CD4-positive, alpha-beta memory T cell (primary cell): ENCODE measurements at regions not wholly inside any gene's neighbourhood (a gene's known extent, or its start where the extent isn't known, plus 50 kb on each side); places are given as distances from the start of the nearest gene placed in this dataset.

Experiments used
- CTCF ChIA-PET: fragments of 350-600 bp; sonication (Branson Sonifier 250); formaldehyde crosslinking; loops from one replicate; lab custom pipeline; 2021; ENCODE audit warnings: inconsistent platforms; ENCODE audit not compliant: partially characterized antibody; lab: Charles Lee
- POLR2A ChIA-PET: fragments of 350-600 bp; sonication (Branson Sonifier 250); formaldehyde crosslinking; loops from one replicate; lab custom pipeline; 2021; ENCODE audit not compliant: partially characterized antibody; lab: Charles Lee
- DNase-seq, 5 donors: peaks; one replicate each; pipeline versions ENCODE4 v3.0.0 to v3.0.0-alpha.2; 2020 to 2022; ENCODE audit warnings: mixed read lengths in 1 of 5
- H3K27ac ChIP-seq: one replicate; pipeline ENCODE4 v1.7.0; 2013; ENCODE audit warnings: low read depth, low read length
- H3K27me3 ChIP-seq: 2 replicates; pipeline ENCODE4 v1.7.0; 2013; ENCODE audit warnings: mild to moderate bottlenecking, low read length, moderate library complexity; ENCODE audit not compliant: insufficient read depth
- H3K36me3 ChIP-seq: 2 replicates; pipeline ENCODE4 v1.7.0; 2013; ENCODE audit warnings: mild to moderate bottlenecking, low read length, moderate library complexity; ENCODE audit not compliant: insufficient read depth
- H3K4me1 ChIP-seq: 2 replicates; pipeline ENCODE4 v1.7.0; 2013; ENCODE audit warnings: mild to moderate bottlenecking, low read length, moderate library complexity; ENCODE audit not compliant: insufficient read depth
- H3K4me3 ChIP-seq, 2 donors: one replicate each; pipeline ENCODE4 v1.7.0; 2013; ENCODE audit warnings: low read length in 2 of 2, mild to moderate bottlenecking in 1 of 2
- H3K9me3 ChIP-seq, 2 donors: one replicate each; pipeline ENCODE4 v1.7.0; 2013; ENCODE audit warnings: low read length in 2 of 2, control low read depth in 1 of 2; ENCODE audit not compliant: control insufficient read depth in 1 of 2
- H3K27ac Mint-ChIP-seq, 7 donors: one replicate each; pipeline ENCODE4 v1.8.0; 2020 to 2021; ENCODE audit warnings: mixed read lengths in 7 of 7, mild to moderate bottlenecking in 6 of 7, inconsistent platforms in 3 of 7, moderate library complexity in 3 of 7
- H3K27me3 Mint-ChIP-seq, 2 donors: one replicate each; pipeline ENCODE4 v1.8.0; 2020 to 2021; ENCODE audit warnings: mixed read lengths in 2 of 2
- H3K36me3 Mint-ChIP-seq, 2 donors: one replicate each; pipeline ENCODE4 v1.8.0; 2020 to 2021; ENCODE audit warnings: mixed read lengths in 2 of 2, inconsistent platforms in 1 of 2, mild to moderate bottlenecking in 1 of 2
- H3K4me1 Mint-ChIP-seq, 4 donors: one replicate each; pipeline ENCODE4 v1.8.0; 2020 to 2021; ENCODE audit warnings: mixed read lengths in 4 of 4, mild to moderate bottlenecking in 1 of 4
- H3K4me3 Mint-ChIP-seq, 8 donors: one replicate each; pipeline ENCODE4 v1.8.0; 2020 to 2021; ENCODE audit warnings: mixed read lengths in 8 of 8, mild to moderate bottlenecking in 7 of 8, moderate library complexity in 6 of 8, inconsistent platforms in 3 of 8
- H3K9me3 Mint-ChIP-seq, 8 donors: one replicate each; pipeline ENCODE4 v1.8.0; 2020 to 2021; ENCODE audit warnings: mixed read lengths in 8 of 8, mild to moderate bottlenecking in 5 of 8, inconsistent platforms in 3 of 8, moderate library complexity in 1 of 8
- intact Hi-C: fragments of 100-400 bp; cut with micrococcal nuclease; formaldehyde crosslinking; loops from one replicate; pipeline ENCODE4 v1.15.1; 2023

DNA sequence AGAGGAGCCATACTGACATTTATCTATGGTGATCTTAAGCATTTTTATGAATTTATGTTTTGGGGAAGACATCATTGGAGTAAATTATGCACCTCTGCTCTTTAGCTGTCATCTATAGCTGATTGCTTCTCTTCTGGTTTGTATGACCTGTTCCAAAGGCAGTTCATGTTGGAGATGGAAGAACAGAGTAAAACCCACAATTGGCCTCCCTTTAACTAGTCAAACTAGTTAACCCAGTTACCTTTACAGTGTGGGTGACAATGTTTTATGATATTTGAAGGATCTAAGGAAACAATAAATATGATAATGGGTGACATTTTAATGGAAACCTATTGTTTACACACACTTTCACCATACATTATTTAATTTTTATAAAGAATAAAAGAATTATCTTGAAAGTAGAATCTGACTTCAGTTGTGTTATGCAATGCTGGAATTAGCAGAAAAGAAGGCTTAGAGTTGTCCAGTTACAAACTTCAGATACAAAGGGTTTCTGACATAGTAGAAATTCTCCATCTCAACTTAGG lies 263.5 kb downstream of the NFKBIZ start:
- Mint-ChIP-seq H3K27me3 (no peaks in the 10 kb centered on the region), H3K27ac (peak overlapping the region in 4 of 7 donors; percentile 18 to 91 (median 68)), H3K4me1 (peaks cover 17 to 39% (median 24%) of the 10 kb centered on the region in 4 donors), H3K36me3 (no peaks in the 10 kb centered on the region), H3K9me3 (peaks cover 0 to 7% (median 2%) of the 10 kb centered on the region in 8 donors), H3K4me3 (no peak overlapping the region)
- H3K27me3 ChIP-seq = no peaks in the 10 kb centered on the region
- peaks cover 23% of the 10 kb centered on the region for H3K4me1 ChIP-seq
- H3K27ac ChIP-seq = no peak overlapping the region
- CTCF ChIA-PET = interaction anchor here (1.6 kb wide), 1 partner anchor 112 kb away, joined by 4 read pairs; no protein-coding TSS in a partner anchor
- no peaks in the 10 kb centered on the region for H3K9me3 ChIP-seq
- H3K36me3 ChIP-seq = no peaks in the 10 kb centered on the region
- POLR2A ChIA-PET = interaction anchor here (1.9 kb wide), 1 partner anchor 54 kb away, joined by 5 read pairs; no protein-coding TSS in a partner anchor
- intact Hi-C loops = no loop called here
- H3K4me3 ChIP-seq = no peak overlapping the region
- DNase-seq = no peak

DNA sequence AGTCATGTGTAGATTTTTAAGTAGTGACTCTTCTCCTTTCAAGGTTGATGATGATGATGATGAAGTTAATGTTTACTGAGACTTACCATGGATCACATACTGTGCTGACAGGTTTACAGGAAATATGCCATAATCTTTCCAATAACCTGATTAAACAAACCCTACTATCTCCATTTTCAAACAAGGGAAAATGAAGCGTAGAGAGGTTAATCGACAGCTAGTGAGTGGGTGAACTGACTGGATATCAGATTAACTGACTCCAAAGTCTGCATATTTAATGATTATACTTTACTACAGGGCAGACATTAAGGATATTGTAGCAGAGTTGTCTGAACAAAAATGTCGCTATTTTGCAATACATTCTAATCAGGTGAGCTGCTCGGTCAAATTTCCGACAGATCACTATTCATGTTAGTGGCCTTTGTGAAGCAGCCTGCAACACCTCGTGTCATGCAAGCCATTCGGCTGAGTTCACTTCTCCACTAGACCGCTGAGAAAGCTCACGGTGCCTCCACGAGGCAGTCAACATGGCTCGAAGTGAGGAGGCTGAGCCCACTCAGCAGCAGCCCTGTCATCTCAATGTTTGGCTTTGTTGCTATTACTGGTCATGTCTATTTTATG lies 264.2 kb downstream of the NFKBIZ start:
- Mint-ChIP-seq H3K27ac (peak overlapping the region; percentile 55 to 91 (median 88)), H3K4me1 (peaks cover 19 to 39% (median 24%) of the 10 kb centered on the region in 4 donors), H3K4me3 (peak overlapping the region in 2 of 8 donors; percentile 13 to 68), H3K36me3 (no peaks in the 10 kb centered on the region), H3K9me3 (peaks cover 0 to 2% (median 0%) of the 10 kb centered on the region in 8 donors), H3K27me3 (no peaks in the 10 kb centered on the region)
- POLR2A ChIA-PET = interaction anchor here (0.6 to 1.9 kb wide), 4 partner anchors 34 to 264 kb away, joined by 3 to 5 read pairs (median 4); partner anchors contain the start of gene NFKBIZ
- intact Hi-C loops = no loop called here
- Histone ChIP-seq H3K4me3 (no peak overlapping the region), H3K27me3 (no peaks in the 10 kb centered on the region), H3K36me3 (no peaks in the 10 kb centered on the region), H3K9me3 (no peaks in the 10 kb centered on the region), H3K27ac (peak overlapping the region; percentile 29), H3K4me1 (peaks cover 23% of the 10 kb centered on the region)
- DNase-seq = no peak
- CTCF ChIA-PET = interaction anchor here (0.7 to 1.6 kb wide), 3 partner anchors 10 to 112 kb away, joined by 3 to 4 read pairs (median 3); no protein-coding TSS in a partner anchor

DNA sequence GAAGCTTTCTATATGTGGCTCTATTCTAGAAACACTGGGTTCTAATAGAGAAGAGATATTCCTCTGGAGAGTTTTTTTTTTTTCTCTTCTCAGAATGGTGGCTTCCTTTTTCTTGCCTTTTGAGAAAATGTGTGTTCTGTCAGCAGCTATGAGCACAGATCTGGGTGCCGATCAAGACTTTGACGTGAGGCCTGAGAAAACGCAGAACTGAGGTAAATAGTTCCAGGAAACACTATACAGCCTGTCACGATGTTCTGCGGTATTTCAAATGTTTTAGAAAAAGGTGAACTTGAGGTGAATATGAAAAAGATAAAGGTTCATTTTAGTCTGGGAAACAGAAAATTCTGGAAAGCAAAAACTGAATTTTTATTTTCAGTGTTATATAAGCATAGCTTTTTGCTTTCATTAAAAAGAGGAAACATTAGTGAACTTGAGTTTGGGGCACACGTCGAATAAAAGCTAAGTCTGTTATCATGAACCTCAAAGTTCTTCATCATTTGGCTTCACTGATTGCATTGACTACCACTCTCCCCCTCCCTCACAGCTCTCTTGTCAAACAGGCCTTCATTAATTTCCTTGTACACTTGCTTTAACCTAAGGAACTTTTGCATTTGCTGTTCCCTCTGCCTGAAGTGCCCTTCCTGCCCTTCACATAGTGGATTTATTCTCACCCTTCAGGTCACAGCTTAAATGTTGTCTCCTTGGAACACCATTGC lies 265.1 kb downstream of the NFKBIZ start:
- Histone ChIP-seq H3K9me3 (no peaks in the 10 kb centered on the region), H3K27ac (peak overlapping the region; percentile 29), H3K4me3 (no peak overlapping the region), H3K27me3 (no peaks in the 10 kb centered on the region), H3K36me3 (no peaks in the 10 kb centered on the region), H3K4me1 (peaks cover 23% of the 10 kb centered on the region)
- Mint-ChIP-seq H3K27me3 (no peaks in the 10 kb centered on the region), H3K27ac (peak overlapping the region; percentile 82 to 91 (median 88)), H3K4me3 (peak overlapping the region in 6 of 8 donors; percentile 36 to 70 (median 56)), H3K9me3 (peaks cover 0 to 3% (median 0%) of the 10 kb centered on the region in 8 donors), H3K36me3 (no peaks in the 10 kb centered on the region), H3K4me1 (peaks cover 21 to 47% (median 29%) of the 10 kb centered on the region in 4 donors)
- DNase-seq = peak; percentile 48 to 70 (median 59)
- intact Hi-C loops = no loop called here
- ChIA-PET POLR2A (interaction anchor here (1.0 to 1.9 kb wide), 2 partner anchors 35 to 55 kb away, joined by 3 to 5 read pairs; no protein-coding TSS in a partner anchor), CTCF (interaction anchor here (0.6 to 1.6 kb wide), 4 partner anchors 11 to 111 kb away, joined by 3 to 6 read pairs (median 4); no protein-coding TSS in a partner anchor)

DNA sequence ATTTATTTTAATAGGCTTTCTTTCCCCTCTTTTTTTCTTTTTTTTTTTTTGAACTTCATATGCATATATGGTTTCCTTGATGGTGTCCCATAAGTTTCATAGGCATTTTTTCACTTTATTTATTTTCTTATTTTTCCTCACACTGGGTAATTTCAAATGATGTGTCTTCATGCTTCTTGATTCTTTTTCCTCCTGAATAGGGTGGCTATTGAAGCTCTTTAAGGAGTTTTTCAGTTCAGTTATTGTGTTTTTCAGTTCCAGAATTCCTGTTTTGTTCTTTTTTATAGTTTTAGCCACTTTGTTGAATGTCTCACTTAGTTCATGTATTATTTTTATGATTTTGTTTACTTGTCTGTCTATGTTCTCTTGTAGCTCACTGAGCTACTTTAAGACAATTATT lies 273.2 kb downstream of the NFKBIZ start:
- Histone ChIP-seq H3K27me3 (no peaks in the 10 kb centered on the region), H3K36me3 (no peaks in the 10 kb centered on the region), H3K4me1 (no peaks in the 10 kb centered on the region), H3K9me3 (no peaks in the 10 kb centered on the region), H3K4me3 (no peak overlapping the region), H3K27ac (no peak overlapping the region)
- Mint-ChIP-seq H3K36me3 (peaks cover 6 to 16% of the 10 kb centered on the region in 2 donors), H3K27ac (no peak overlapping the region), H3K4me1 (peaks cover 3 to 14% (median 8%) of the 10 kb centered on the region in 4 donors), H3K4me3 (no peak overlapping the region), H3K9me3 (peaks cover 0 to 29% (median 17%) of the 10 kb centered on the region in 8 donors), H3K27me3 (no peaks in the 10 kb centered on the region)
- ChIA-PET CTCF (no interaction called here), POLR2A (no interaction called here)
- DNase-seq = no peak
- intact Hi-C loops = no loop called here

DNA sequence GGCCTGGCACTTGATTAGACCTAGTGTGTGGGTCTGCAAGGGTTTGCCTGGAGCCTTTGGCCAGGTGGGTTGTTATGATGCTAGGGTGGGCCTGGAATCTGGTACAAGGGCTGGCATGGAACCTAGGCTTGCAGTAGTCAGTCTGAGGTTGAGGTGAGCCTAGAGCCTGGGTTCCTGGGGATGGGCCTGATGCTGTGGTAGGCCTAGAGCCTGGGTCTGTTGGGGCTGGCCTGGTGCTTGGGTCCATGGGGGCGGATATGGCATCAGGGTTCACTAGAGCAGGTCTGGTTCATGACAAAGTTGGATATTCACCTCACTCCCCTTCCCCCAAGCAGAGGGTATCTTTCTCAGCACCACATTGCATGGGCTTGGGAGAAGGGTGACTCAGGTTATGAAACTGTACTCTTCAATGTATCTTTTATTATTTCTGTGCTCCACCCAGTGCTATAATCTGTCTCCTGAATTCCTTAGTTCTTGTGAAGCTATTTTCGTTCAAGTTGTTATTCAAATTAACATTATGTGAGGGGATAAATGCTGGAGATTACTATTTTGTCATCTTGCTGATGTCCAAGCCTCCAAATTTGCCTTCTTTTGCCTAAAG lies 274.4 kb downstream of the NFKBIZ start:
- Mint-ChIP-seq H3K4me1 (peaks cover 1 to 14% (median 8%) of the 10 kb centered on the region in 4 donors), H3K36me3 (peaks cover 6 to 16% of the 10 kb centered on the region in 2 donors), H3K9me3 (peaks cover 0 to 29% (median 17%) of the 10 kb centered on the region in 8 donors), H3K4me3 (no peak overlapping the region), H3K27me3 (no peaks in the 10 kb centered on the region), H3K27ac (no peak overlapping the region)
- intact Hi-C loops = no loop called here
- no peaks in the 10 kb centered on the region for H3K36me3 ChIP-seq
- H3K27ac ChIP-seq = no peak overlapping the region
- POLR2A ChIA-PET = no interaction called here
- H3K9me3 ChIP-seq = no peaks in the 10 kb centered on the region
- no peaks in the 10 kb centered on the region for H3K4me1 ChIP-seq
- no peaks in the 10 kb centered on the region for H3K27me3 ChIP-seq
- no peak overlapping the region for H3K4me3 ChIP-seq
- DNase-seq = no peak
- CTCF ChIA-PET = no interaction called here

DNA sequence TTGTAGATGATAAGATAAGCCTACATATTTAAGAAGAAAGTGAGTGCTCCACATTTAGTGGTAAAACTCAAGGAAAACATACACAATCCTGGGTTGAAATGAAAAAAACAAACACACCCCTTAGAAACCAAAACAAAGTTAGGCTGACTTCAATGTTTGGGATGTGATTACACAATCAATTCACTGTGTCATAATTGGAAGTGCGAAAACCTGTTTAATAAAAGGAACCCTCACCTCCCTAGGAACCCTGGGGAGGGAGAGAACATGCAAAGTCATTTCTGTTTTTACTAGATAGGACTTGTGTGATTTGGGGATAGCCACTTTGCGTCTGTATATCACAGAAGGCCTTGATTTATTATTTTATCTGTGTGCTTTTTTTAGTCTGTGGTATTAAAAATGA lies 275.0 kb downstream of the NFKBIZ start:
- no peak overlapping the region for H3K4me3 ChIP-seq
- H3K9me3 Mint-ChIP-seq = peaks cover 0 to 29% (median 17%) of the 10 kb centered on the region in 8 donors
- H3K27ac Mint-ChIP-seq = no peak overlapping the region
- H3K27ac ChIP-seq = no peak overlapping the region
- peaks cover 0 to 8% (median 4%) of the 10 kb centered on the region in 4 donors for H3K4me1 Mint-ChIP-seq
- H3K27me3 Mint-ChIP-seq = no peaks in the 10 kb centered on the region
- no peak overlapping the region for H3K4me3 Mint-ChIP-seq
- peaks cover 6 to 16% of the 10 kb centered on the region in 2 donors for H3K36me3 Mint-ChIP-seq
- H3K36me3 ChIP-seq = no peaks in the 10 kb centered on the region
- H3K9me3 ChIP-seq = no peaks in the 10 kb centered on the region
- POLR2A ChIA-PET = no interaction called here
- CTCF ChIA-PET = no interaction called here
- no peaks in the 10 kb centered on the region for H3K27me3 ChIP-seq
- no peak for DNase-seq
- intact Hi-C loops = no loop called here
- H3K4me1 ChIP-seq = no peaks in the 10 kb centered on the region
